ENCODE measurements at regions not wholly inside any gene's neighbourhood (a gene's known extent, or its start where the extent isn't known, plus 50 kb on each side); places are given as distances from the start of the nearest gene placed in this dataset.
"Not testable (repeated sequence)": the region's sequence is repeated elsewhere in the genome, so short reads cannot be mapped to it uniquely, and the experiment has no call there.

- DNase-seq: not testable (repeated sequence)
These were observed 70.1 kb upstream of the TOP3B start for GRCh38 chr22:22052548-22053139.

- not testable (repeated sequence) for DNase-seq
These were observed 68.4 kb upstream of the TOP3B start for GRCh38 chr22:22051032-22051431.

- DNase-seq: no peak
These were observed 67.7 kb upstream of the TOP3B start for GRCh38 chr22:22050141-22050775.

- no peak for DNase-seq
These were observed 67.1 kb upstream of the TOP3B start for GRCh38 chr22:22049684-22050083.

- no peak for DNase-seq
These were observed 66.5 kb upstream of the TOP3B start for GRCh38 chr22:22048981-22049531.

- no peak for DNase-seq
These were observed 65.8 kb upstream of the TOP3B start for GRCh38 chr22:22048318-22048942.

- no peak for DNase-seq
These were observed 65.2 kb upstream of the TOP3B start for GRCh38 chr22:22047776-22048175.

GRCh38 chr22:22047266-22047665 is 64.7 kb upstream of the TOP3B start:
- DNase-seq: no peak

GRCh38 chr22:22046370-22046769 is 63.8 kb upstream of the TOP3B start:
- no peak for DNase-seq

GRCh38 chr22:22045571-22046335 is 63.2 kb upstream of the TOP3B start:
- no peak for DNase-seq

- no peak for DNase-seq
These were observed 61.6 kb upstream of the TOP3B start for GRCh38 chr22:22044153-22044552.

- no peak for DNase-seq
These were observed 60.9 kb upstream of the TOP3B start for GRCh38 chr22:22043296-22044078.

- no peak for DNase-seq
These were observed 60.2 kb upstream of the TOP3B start for GRCh38 chr22:22042599-22043295.

GRCh38 chr22:22042009-22042408 is 59.4 kb upstream of the TOP3B start:
- DNase-seq: no peak

GRCh38 chr22:22040908-22041307 is 58.3 kb upstream of the TOP3B start:
- DNase-seq: no peak

GRCh38 chr22:22040472-22040871 is 57.9 kb upstream of the TOP3B start:
- DNase-seq: no peak

- DNase-seq: no peak
These were observed 56.9 kb upstream of the TOP3B start for GRCh38 chr22:22039286-22040074.

GRCh38 chr22:22038178-22038880 is 55.7 kb upstream of the TOP3B start:
- no peak for DNase-seq

- no peak for DNase-seq
These were observed 55.2 kb upstream of the TOP3B start for GRCh38 chr22:22037740-22038139.

GRCh38 chr22:22037229-22037628 is 54.6 kb upstream of the TOP3B start:
- no peak for DNase-seq

Measured in fibroblast of skin of right quadriceps (primary cell).